ENCODE measurements at regions not wholly inside any gene's neighbourhood (a gene's known extent, or its start where the extent isn't known, plus 50 kb on each side); places are given as distances from the start of the nearest gene placed in this dataset.

DNA sequence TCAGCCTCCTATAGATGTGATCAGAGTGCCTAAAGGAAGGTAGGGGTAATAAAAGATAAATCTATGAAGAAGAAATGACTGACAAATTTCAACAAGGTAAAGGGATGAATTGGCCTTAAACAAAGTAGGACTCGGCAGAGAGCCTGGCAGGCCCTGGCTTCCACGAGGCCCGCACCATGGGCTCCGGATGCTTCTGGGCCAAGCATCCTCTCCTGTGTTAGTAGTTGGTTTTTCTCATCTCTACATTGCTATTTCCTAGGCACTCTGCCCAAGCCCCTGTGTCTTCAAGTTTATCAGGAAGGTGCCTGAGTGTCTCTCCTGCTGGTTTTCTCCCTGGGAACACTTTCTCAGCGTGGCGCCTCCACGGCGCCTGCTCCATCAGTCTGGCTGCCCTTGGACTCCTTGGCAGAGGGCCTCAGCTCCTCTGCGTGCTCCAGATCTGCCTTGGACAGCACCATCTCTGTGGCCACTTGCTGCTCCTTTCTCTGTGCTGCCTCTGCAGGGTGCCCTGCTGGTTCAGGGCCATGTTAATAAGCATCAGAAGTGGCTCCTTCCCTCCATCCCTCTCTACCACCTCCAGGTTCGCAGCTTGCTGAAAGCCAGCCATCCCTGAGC lies 413.3 kb upstream of the DPP6 start:
- TF ChIP-seq, protein P1, sequence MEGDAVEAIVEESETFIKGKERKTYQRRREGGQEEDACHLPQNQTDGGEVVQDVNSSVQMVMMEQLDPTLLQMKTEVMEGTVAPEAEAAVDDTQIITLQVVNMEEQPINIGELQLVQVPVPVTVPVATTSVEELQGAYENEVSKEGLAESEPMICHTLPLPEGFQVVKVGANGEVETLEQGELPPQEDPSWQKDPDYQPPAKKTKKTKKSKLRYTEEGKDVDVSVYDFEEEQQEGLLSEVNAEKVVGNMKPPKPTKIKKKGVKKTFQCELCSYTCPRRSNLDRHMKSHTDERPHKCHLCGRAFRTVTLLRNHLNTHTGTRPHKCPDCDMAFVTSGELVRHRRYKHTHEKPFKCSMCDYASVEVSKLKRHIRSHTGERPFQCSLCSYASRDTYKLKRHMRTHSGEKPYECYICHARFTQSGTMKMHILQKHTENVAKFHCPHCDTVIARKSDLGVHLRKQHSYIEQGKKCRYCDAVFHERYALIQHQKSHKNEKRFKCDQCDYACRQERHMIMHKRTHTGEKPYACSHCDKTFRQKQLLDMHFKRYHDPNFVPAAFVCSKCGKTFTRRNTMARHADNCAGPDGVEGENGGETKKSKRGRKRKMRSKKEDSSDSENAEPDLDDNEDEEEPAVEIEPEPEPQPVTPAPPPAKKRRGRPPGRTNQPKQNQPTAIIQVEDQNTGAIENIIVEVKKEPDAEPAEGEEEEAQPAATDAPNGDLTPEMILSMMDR (conservative IDR thresholded peaks at IDR 0.05; ENCODE audit: low read depth, low read length), result no peak
- no peak for TF ChIP-seq EZH2 (IDR thresholded peaks at IDR 0.05; ENCODE audit: borderline replicate concordance, low read depth, low read length, poor library complexity, severe bottlenecking)

Measured in A673 (cell line).